Neural progenitor cell (in vitro differentiated cells): ENCODE measurements at regions not wholly inside any gene's neighbourhood (a gene's known extent, or its start where the extent isn't known, plus 50 kb on each side); places are given as distances from the start of the nearest gene placed in this dataset.

Source experiments
- DNase-seq: peaks from one replicate; pipeline ENCODE4 v3.0.0-alpha.2; 2016; ENCODE audit warnings: low spot score
- H2AFZ ChIP-seq: fragments of 200-600 bp; sonication (generic); replicated peaks from 2 replicates; pipeline ENCODE4 v1.6.1; 2016; ENCODE audit warnings: antibody characterized with exemption
- H3F3A ChIP-seq: fragments of 200-600 bp; sonication (generic); 2 replicates; pipeline ENCODE4 v1.6.1; 2016; ENCODE audit warnings: antibody characterized with exemption, low read depth
- H3K27ac ChIP-seq: fragments of 200-600 bp; sonication (generic); 2 replicates; pipeline ENCODE4 v1.5.1; 2016; ENCODE audit warnings: mild to moderate bottlenecking
- H3K27me3 ChIP-seq: fragments of 200-600 bp; sonication (generic); 2 replicates; pipeline ENCODE4 v1.6.1; 2016; ENCODE audit warnings: mild to moderate bottlenecking, moderate library complexity
- H3K36me3 ChIP-seq: fragments of 200-600 bp; sonication (generic); 2 replicates; pipeline ENCODE4 v1.5.1; 2016
- H3K4me1 ChIP-seq: fragments of 200-600 bp; sonication (generic); 2 replicates; pipeline ENCODE4 v1.6.1; 2016; ENCODE audit warnings: mixed run types
- H3K4me2 ChIP-seq: fragments of 200-600 bp; sonication (generic); 2 replicates; pipeline ENCODE4 v1.6.1; 2016
- H3K4me3 ChIP-seq: fragments of 200-600 bp; sonication (generic); 2 replicates; pipeline ENCODE4 v1.5.1; 2016
- H3K79me2 ChIP-seq: fragments of 200-600 bp; sonication (generic); 2 replicates; pipeline ENCODE4 v1.6.1; 2016; ENCODE audit warnings: low read depth
- H3K9ac ChIP-seq: fragments of 200-600 bp; sonication (generic); 2 replicates; pipeline ENCODE4 v1.6.1; 2016
- H3K9me3 ChIP-seq: fragments of 200-600 bp; sonication (generic); 2 replicates; pipeline ENCODE4 v1.5.1; 2016; ENCODE audit warnings: low read depth
- H4K20me1 ChIP-seq: fragments of 200-600 bp; sonication (generic); 2 replicates; pipeline ENCODE4 v1.6.1; 2016; ENCODE audit warnings: low read depth
- H3K27ac Mint-ChIP-seq: 3 replicates; pipeline ENCODE4 v1.8.0; 2021; ENCODE audit warnings: mixed read lengths
- H3K27me3 Mint-ChIP-seq: 2 replicates; pipeline ENCODE4 v1.8.0; 2022; ENCODE audit warnings: low read depth, mild to moderate bottlenecking, inconsistent platforms, moderate library complexity, mixed read lengths; ENCODE audit not compliant: insufficient read depth
- H3K36me3 Mint-ChIP-seq: 3 replicates; pipeline ENCODE4 v1.8.0; 2021; ENCODE audit warnings: mixed read lengths
- H3K4me1 Mint-ChIP-seq: 3 replicates; pipeline ENCODE4 v1.8.0; 2021; ENCODE audit warnings: mixed read lengths
- H3K4me3 Mint-ChIP-seq: 3 replicates; pipeline ENCODE4 v1.8.0; 2021; ENCODE audit warnings: mild to moderate bottlenecking, moderate library complexity, mixed read lengths
- H3K9me3 Mint-ChIP-seq: 3 replicates; pipeline ENCODE4 v1.8.0; 2020; ENCODE audit warnings: mixed read lengths
- EZH2 ChIP-seq: fragments of 200-600 bp; sonication (generic); IDR thresholded peaks from 2 replicates; pipeline ENCODE4 v1.6.1; 2017; ENCODE audit warnings: antibody characterized with exemption, mild to moderate bottlenecking, moderate library complexity
- EZH2phosphoT487 ChIP-seq: fragments of 200-600 bp; sonication (generic); IDR thresholded peaks from 2 replicates; pipeline ENCODE4 v1.6.1; 2017; ENCODE audit warnings: antibody characterized with exemption
- TF ChIP-seq, protein P1 (sequence below): fragments of 200-600 bp; sonication (generic); IDR thresholded peaks from 2 replicates; pipeline ENCODE4 v1.5.1; 2017; ENCODE audit warnings: antibody characterized with exemption, mild to moderate bottlenecking

DNA sequence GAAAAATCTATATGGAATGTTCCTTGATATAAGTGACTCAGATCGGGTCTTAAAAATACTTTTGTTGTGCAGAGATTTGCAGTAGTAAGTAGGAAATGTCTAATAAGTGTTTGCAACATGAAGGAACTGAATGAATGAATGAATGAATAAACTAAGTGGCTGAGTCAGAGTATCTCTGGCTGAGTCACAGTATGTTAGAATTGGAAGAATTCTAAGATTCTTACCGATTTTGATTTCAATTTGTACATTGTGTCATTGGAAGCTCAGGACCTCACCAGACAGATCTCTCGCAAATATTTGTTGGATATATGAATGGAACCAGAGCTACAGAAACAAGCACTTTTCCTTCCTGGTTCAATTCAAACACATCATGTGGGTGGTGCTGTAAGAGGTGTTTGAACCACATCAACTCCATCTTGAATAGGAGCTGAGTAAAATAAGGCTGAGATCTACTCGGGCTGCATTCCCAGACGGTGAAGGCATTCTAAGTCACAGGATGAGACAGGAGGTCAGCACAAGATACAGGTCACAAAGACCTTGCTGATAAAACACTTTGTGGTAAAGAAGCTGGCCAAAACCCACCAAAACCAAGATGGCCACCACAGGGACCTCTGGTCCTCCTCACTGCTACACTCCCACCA lies 123.9 kb upstream of the FOXN3 start:
- no peaks in the 10 kb centered on the region for H3K79me2 ChIP-seq
- H3K36me3 ChIP-seq: no peaks in the 10 kb centered on the region
- H3K9me3 Mint-ChIP-seq: no peaks in the 10 kb centered on the region
- peaks cover 12% of the 10 kb centered on the region for H3F3A ChIP-seq
- H3K27ac Mint-ChIP-seq: no peak overlapping the region
- no peak overlapping the region for H2AFZ ChIP-seq
- no peaks in the 10 kb centered on the region for H3K27me3 ChIP-seq
- no peaks in the 10 kb centered on the region for H3K9me3 ChIP-seq
- H3K4me1 ChIP-seq: peaks cover 15% of the 10 kb centered on the region
- H3K4me3 ChIP-seq: no peak overlapping the region
- H3K27me3 Mint-ChIP-seq: peaks cover 3% of the 10 kb centered on the region
- DNase-seq: no peak
- no peak overlapping the region for H3K4me2 ChIP-seq
- no peak overlapping the region for H3K9ac ChIP-seq
- TF ChIP-seq, protein P1, sequence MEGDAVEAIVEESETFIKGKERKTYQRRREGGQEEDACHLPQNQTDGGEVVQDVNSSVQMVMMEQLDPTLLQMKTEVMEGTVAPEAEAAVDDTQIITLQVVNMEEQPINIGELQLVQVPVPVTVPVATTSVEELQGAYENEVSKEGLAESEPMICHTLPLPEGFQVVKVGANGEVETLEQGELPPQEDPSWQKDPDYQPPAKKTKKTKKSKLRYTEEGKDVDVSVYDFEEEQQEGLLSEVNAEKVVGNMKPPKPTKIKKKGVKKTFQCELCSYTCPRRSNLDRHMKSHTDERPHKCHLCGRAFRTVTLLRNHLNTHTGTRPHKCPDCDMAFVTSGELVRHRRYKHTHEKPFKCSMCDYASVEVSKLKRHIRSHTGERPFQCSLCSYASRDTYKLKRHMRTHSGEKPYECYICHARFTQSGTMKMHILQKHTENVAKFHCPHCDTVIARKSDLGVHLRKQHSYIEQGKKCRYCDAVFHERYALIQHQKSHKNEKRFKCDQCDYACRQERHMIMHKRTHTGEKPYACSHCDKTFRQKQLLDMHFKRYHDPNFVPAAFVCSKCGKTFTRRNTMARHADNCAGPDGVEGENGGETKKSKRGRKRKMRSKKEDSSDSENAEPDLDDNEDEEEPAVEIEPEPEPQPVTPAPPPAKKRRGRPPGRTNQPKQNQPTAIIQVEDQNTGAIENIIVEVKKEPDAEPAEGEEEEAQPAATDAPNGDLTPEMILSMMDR: no peak
- no peak for TF ChIP-seq EZH2phosphoT487
- TF ChIP-seq EZH2: no peak
- peaks cover 25% of the 10 kb centered on the region for H3K4me1 Mint-ChIP-seq
- no peak overlapping the region for H3K4me3 Mint-ChIP-seq
- peaks cover 2% of the 10 kb centered on the region for H3K36me3 Mint-ChIP-seq
- H4K20me1 ChIP-seq: peaks cover 6% of the 10 kb centered on the region
- H3K27ac ChIP-seq: no peak overlapping the region

DNA sequence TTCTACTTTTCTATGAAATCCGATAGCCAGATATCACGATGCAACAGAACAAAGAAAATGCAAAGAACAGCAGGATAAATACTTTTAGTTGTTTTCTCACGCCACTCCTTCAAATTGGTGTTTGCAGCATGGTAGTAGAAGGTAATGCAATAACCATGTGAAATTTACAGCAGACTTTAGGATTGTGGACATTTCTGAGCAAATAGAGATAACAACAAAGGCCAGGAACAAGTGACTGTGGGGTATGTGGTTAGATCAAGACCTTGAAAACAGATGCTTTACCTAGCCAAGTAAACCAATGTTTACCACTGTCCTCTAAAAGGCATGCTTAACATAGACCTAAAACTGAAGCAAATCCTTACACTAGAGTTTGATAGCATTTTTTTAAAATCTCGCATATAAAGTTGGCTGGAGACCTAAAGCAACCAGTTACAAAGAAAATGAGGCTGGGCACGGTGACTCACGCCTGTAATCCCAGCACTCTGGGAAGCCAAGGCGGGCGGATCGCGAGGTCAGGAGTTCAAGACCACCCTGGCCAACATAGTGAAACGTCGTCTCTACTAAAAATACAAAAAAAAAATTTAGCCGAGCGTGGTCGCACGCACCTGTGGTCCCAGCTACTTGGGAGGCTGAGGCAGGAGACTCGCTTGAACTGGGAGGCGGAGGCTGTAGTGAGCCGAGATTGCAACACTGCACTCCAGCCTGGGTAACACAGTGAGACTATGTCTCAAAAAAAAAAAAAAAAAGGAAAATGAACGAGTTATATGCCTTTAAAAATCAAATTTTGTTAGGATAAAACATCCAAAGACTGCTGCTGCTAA lies 123.2 kb upstream of the FOXN3 start:
- H3K36me3 Mint-ChIP-seq: peaks cover 2% of the 10 kb centered on the region
- H3K9ac ChIP-seq: no peak overlapping the region
- H3K9me3 Mint-ChIP-seq: no peaks in the 10 kb centered on the region
- DNase-seq: no peak
- H3K79me2 ChIP-seq: no peaks in the 10 kb centered on the region
- no peaks in the 10 kb centered on the region for H3K27me3 ChIP-seq
- no peak overlapping the region for H2AFZ ChIP-seq
- no peak overlapping the region for H3K4me3 Mint-ChIP-seq
- H3F3A ChIP-seq: peaks cover 12% of the 10 kb centered on the region
- H3K27ac Mint-ChIP-seq: no peak overlapping the region
- peaks cover 3% of the 10 kb centered on the region for H3K27me3 Mint-ChIP-seq
- H3K4me1 ChIP-seq: peaks cover 20% of the 10 kb centered on the region
- H3K27ac ChIP-seq: no peak overlapping the region
- no peaks in the 10 kb centered on the region for H3K9me3 ChIP-seq
- no peaks in the 10 kb centered on the region for H3K36me3 ChIP-seq
- H3K4me3 ChIP-seq: no peak overlapping the region
- TF ChIP-seq EZH2 (no peak), EZH2phosphoT487 (no peak)
- TF ChIP-seq, protein P1: no peak
- H4K20me1 ChIP-seq: peaks cover 6% of the 10 kb centered on the region
- peaks cover 25% of the 10 kb centered on the region for H3K4me1 Mint-ChIP-seq
- H3K4me2 ChIP-seq: no peak overlapping the region

DNA sequence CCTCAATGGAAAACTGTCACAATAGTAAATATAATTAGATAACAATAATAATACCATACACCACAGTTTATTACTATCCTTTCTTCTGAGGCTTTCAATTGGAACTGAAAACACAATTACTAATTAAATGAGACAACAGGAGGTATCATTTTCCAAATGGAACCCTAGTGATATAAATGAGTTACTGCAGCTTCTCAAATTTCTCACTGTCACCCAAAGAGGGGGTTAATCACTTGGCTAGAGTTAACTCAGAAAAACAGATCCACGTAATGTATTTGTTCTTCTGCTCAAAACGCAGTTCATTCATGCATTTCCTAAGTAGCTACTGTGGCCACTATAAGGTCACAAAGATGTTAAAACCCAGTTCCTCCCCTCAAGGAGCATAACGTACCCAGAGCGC lies 120.9 kb upstream of the FOXN3 start:
- peaks cover 12% of the 10 kb centered on the region for H3K4me1 ChIP-seq
- no peak overlapping the region for H3K9ac ChIP-seq
- H3K4me3 Mint-ChIP-seq: no peak overlapping the region
- H3K79me2 ChIP-seq: no peaks in the 10 kb centered on the region
- DNase-seq: no peak
- peaks cover 2% of the 10 kb centered on the region for H3K36me3 Mint-ChIP-seq
- no peak overlapping the region for H3K4me3 ChIP-seq
- H3K9me3 Mint-ChIP-seq: no peaks in the 10 kb centered on the region
- no peak overlapping the region for H2AFZ ChIP-seq
- H3K4me2 ChIP-seq: no peak overlapping the region
- H3F3A ChIP-seq: peaks cover 4% of the 10 kb centered on the region
- no peaks in the 10 kb centered on the region for H3K27me3 ChIP-seq
- no peak overlapping the region for H3K27ac ChIP-seq
- H4K20me1 ChIP-seq: peaks cover 1% of the 10 kb centered on the region
- H3K9me3 ChIP-seq: no peaks in the 10 kb centered on the region
- peaks cover 10% of the 10 kb centered on the region for H3K4me1 Mint-ChIP-seq
- no peaks in the 10 kb centered on the region for H3K36me3 ChIP-seq
- TF ChIP-seq, protein P1: peak; percentile 11
- no peak for TF ChIP-seq EZH2
- no peak overlapping the region for H3K27ac Mint-ChIP-seq
- no peaks in the 10 kb centered on the region for H3K27me3 Mint-ChIP-seq
